Smooth muscle cell of the brain vasculature (primary cell): ENCODE measurements at regions not wholly inside any gene's neighbourhood (a gene's known extent, or its start where the extent isn't known, plus 50 kb on each side); places are given as distances from the start of the nearest gene placed in this dataset.

ENCODE experiments used
- DNase-seq: peaks from one replicate; pipeline ENCODE4 v3.0.0-alpha.2; 2012; ENCODE audit warnings: low read depth, low spot score

GRCh38 chr2:16279641-16280040 lies 339.3 kb downstream of the MYCN start:
- no peak for DNase-seq

GRCh38 chr2:16279201-16279570 lies 338.8 kb downstream of the MYCN start:
- no peak for DNase-seq

GRCh38 chr2:16278421-16279200 lies 338.3 kb downstream of the MYCN start:
- DNase-seq = no peak

- DNase-seq = no peak
These were observed 336.8 kb downstream of the MYCN start for GRCh38 chr2:16277117-16277516.

DNA sequence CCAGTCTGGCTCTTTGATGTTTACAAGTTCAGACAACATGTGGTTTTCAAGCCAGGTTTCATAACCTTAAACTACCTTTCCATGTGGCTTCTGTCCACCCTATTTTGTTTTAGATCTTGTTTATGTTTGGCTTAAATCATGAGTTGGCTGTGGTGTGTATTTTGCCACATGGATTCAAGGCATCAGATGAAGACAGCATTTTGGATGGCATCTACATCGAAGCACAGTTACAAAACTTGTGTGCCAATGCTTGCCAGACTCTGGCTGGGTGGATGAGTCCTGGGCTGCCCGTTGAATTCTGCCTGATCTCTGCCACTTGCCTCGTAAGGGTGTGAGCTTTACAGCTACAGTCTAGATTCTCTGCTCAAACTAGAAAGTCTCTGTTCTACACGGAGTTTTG lies 335.3 kb downstream of the MYCN start:
- DNase-seq = no peak

DNA sequence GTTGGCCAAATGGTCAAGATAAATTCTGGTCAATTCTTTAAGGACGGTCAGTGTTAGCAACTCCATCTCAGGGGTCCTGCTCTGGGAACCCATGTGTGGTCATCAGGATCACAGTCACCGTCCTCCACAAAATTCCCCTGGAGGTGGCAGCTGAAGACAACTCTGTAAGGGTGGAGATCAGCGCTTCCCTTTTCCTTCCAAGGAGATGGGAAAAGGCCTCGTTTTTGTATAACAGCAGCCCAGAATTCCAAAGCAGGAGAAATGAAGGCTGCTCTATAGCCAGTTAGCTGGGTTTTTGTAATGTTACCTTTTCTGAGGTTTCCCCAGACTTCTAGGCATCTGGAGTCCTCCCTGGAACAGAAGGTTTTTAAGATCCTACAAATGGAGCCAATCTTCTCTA lies 334.8 kb downstream of the MYCN start:
- no peak for DNase-seq

GRCh38 chr2:16273111-16273510 lies 332.8 kb downstream of the MYCN start:
- DNase-seq = no peak

GRCh38 chr2:16272038-16272788 lies 331.9 kb downstream of the MYCN start:
- DNase-seq = no peak

DNA sequence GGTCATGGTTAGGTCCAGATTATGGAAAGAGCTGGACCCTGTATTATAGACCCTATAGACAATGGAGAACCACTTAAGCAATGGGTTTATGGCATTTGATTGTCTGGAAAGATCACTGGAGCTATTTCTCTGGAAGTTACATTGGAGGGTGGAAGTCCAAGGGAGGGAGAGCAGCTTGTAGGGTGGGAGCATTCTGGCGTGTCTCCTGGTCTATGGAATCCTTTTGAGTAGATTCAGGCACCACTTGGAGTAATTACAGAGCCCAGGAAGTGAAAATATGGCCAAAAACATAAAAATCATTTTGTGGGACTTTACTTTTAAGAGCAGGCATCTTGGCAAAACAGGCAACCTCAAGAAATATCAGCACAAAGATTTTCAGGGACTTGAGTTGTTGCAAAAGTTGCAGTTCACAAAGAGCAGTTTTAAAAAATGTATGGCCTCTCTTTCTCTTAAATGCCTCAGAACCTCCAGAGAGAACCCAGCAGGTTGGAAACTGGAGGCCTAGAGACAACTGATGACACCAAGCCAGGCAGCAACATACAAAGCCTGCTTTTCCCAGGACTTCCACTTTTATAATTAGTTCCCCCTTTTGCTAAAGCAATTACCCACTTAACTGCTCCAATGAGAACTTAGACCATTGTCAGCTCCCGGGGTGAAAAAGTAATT lies 331.0 kb downstream of the MYCN start:
- no peak for DNase-seq

DNA sequence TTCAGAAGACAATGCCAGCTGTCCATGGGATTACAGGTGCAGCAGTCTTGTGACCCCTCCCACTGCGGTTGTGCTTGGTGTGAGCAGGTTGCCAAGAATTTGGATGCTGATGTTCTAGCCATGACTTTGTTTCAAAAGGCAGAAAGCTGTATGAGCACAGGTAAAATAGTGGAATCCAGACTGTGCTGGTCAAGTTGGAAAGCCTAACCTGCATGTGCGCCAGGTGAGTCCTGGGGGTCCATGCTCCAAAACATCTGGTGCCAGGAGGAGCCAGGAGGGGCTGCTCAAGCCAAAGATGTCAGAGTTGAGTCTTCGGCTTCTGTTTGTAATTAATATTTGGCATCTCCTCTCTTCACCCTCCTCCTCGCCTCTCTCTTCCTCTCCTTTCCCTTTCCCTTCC lies 330.1 kb downstream of the MYCN start:
- no peak for DNase-seq

DNA sequence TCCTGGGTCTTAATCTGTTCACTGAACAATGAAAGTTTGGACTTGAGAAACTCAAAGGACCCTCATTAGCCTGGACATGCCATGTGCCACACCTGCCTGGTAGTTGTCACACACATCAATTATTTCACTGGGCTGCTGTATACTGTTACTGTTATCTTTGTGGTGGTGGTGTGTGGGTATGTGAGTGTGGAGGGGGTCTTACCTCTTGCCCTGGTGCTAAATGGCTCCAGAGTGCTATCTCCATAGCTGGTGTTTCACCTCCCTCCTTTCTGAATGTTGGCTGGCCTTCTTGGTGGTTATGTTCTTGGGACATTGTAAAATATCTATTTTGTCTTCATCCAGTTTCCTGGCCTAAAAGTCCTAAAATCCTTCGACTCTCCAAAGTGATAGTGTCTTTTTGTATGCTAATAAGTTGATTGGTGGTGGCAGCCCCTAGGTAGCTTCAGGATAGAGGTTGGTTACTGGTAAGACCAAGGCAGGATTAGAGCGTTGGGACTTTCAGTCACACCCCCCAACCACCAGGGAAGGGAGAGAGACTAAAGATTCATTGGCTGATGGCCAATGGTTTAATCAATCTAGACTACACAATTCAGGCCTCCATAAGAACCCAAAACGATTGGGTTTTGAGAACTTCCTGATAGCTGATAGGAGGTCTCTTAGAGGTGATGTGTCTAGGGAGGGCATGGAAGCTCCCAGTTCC lies 328.1 kb downstream of the MYCN start:
- no peak for DNase-seq

DNA sequence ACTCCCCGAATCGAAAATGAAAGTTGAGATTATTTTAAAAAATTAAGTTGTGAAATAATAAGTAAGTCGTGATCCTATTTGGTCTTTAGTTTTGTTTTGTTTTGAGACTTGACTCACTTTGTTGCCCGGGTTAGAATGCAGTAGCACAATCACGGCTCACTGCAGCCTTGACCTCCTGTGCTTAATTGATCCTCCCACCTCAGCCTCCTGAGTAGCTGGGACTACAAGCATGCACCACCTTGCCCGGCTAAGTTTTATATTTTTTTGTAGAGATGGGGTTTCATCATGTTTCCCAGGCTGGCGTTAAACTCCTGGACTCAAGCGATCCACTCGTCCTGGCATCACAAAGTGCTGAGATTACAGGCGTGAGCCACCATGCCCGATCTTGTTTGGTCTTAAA lies 326.2 kb downstream of the MYCN start:
- DNase-seq = no peak

- DNase-seq = no peak
These were observed 324.7 kb downstream of the MYCN start for GRCh38 chr2:16264931-16265540.

GRCh38 chr2:16264491-16264890 lies 324.1 kb downstream of the MYCN start:
- DNase-seq = no peak

DNA sequence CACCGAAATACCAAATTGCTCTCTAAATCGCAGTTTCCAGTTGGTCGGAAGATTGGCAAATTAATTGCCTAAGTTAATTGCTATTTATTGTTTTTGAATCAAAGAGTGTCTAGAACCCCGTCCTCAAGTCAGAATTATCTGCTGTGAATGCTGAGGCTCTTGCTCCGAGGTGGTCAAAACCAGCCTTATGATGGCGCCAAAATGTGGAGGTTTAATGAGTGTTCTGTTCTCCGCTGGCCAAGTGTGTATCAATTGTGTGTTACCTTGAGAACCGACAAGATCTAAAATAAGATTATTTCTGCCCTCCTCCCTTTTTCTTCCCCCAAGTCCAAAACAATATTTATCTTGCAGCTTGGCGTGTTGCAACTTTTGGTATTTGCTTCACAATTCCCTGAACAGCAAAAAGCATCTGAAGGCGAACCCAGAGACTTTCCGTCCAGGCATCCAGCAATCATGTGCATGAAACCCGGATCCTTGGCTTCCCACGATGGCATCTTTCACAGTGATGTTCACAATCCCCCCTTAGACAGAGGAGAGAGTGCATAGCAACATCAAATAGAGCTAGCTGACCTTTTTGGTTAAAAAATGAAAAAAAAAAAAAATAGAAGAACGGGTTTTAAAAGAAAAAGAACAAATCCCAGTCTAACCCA lies 323.0 kb downstream of the MYCN start:
- DNase-seq = no peak

DNA sequence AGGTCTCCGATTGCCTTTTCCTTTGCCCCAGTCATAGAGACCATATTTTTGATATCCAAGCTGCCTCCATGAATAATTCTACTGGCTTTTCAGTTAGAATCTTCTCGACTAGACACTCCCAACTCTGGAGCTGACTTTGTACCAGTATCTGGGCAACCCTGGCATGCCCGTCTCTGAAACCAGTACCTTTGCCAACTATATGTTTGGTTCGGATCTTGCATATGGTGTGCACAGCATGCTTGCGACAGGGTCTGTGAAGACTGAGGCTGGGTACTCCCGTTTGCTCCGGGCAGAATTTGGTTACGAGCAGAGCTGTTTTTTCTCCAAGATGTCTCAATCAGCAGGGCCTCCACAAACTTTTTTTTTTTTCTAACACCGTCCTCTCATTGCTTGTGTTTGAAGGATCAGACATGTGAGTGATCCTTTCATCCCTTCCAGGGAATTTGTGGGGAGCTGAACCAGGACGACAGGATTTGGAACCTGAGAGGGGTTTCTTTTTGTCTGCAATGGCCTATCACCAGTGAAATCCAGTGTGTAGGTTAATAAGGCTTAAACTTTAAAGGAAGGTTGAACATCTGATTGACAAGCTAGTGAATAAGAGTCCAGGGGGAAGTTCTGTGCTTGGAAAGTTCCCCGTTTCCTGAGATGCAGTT lies 322.3 kb downstream of the MYCN start:
- no peak for DNase-seq

DNA sequence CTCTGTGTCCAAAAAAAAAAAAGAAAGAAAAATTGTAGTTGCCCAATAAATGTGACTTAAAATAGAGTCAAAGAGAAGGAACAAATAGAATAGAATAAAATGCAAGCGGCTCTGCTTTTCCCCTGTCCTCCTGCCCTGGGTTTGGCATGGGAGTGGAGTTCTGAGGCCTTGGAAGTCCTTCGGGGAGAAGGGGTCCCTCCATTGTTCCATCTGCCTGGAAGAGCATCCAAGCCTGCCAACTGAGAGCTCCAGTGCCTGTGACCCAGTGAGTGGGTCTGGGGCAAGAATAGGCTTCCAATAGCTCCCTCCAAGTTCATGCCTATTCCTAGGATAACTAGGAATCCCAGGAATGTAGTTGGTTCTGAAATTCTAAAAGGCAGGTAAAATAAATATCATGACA lies 321.4 kb downstream of the MYCN start:
- no peak for DNase-seq

- DNase-seq = no peak
These were observed 320.7 kb downstream of the MYCN start for GRCh38 chr2:16261071-16261470.

GRCh38 chr2:16260041-16260830 lies 319.9 kb downstream of the MYCN start:
- no peak for DNase-seq

- no peak for DNase-seq
These were observed 318.7 kb downstream of the MYCN start for GRCh38 chr2:16259010-16259409.
